ENCODE measurements at regions not wholly inside any gene's neighbourhood (a gene's known extent, or its start where the extent isn't known, plus 50 kb on each side); places are given as distances from the start of the nearest gene placed in this dataset.

GRCh38 chr1:216921866-216922265, 198.6 kb upstream of the ESRRG start:
- intact Hi-C loops (cut with micrococcal nuclease), result no loop called here
- Mint-ChIP-seq H3K36me3 (ENCODE audit: low read depth) (no peaks in the 10 kb centered on the region), H3K27ac (no peak overlapping the region), H3K9me3 (no peaks in the 10 kb centered on the region), H3K4me3 (no peak overlapping the region), H3K4me1 (ENCODE audit: low read depth) (no peaks in the 10 kb centered on the region), H3K27me3 (ENCODE audit: low read depth) (no peaks in the 10 kb centered on the region)
- DNase-seq, result no peak
- CTCF ChIA-PET, result no interaction called here

DNA sequence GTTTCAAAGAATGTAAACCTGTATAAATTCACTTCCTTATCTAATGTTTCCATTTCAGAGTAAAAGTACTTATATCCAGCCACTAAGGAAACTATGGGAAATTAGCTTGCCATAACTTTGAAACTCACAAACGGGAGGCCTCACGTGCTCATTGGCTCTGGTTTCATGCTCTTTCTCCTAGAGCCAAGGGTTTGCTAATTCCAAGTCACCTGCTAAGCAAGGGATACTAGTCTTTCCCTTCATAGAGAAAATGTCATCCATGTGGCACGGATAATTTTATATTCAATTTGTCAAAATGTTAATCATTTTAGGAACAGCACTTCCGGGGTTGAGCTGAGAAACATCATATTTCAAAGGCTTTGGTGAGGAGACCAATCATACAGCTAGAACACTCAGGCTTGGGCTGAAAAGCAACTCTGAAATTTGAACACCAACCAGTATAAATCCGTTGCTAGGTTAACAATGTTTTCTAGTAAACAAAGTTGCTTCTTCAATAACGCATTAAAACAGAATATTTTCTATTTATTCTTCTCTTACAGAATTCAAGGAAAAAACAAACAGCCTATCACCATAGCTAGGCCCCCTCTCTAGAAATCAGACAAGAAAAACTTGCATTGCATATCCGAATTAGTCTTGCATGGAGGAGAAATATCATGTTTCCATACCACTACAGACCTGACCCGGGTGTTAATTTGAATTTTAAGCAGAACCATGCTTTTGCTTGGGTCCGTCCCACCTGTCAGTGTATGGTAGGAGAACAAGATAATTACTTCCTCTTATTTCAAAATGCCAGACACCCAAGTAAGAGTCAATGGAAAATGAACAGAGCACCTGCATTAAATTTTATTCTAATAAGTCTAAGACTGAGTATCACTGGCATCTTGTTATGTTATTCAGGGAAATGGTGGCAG, 196.1 kb upstream of the ESRRG start:
- no peaks in the 10 kb centered on the region for H3K36me3 Mint-ChIP-seq (ENCODE audit: low read depth)
- H3K9me3 Mint-ChIP-seq, result peaks cover 3% of the 10 kb centered on the region
- H3K27ac Mint-ChIP-seq, result no peak overlapping the region
- DNase-seq, result no peak
- CTCF ChIA-PET, result no interaction called here
- no peaks in the 10 kb centered on the region for H3K27me3 Mint-ChIP-seq (ENCODE audit: low read depth)
- H3K4me1 Mint-ChIP-seq (ENCODE audit: low read depth), result no peaks in the 10 kb centered on the region
- intact Hi-C loops (cut with micrococcal nuclease), result no loop called here
- no peak overlapping the region for H3K4me3 Mint-ChIP-seq

DNA sequence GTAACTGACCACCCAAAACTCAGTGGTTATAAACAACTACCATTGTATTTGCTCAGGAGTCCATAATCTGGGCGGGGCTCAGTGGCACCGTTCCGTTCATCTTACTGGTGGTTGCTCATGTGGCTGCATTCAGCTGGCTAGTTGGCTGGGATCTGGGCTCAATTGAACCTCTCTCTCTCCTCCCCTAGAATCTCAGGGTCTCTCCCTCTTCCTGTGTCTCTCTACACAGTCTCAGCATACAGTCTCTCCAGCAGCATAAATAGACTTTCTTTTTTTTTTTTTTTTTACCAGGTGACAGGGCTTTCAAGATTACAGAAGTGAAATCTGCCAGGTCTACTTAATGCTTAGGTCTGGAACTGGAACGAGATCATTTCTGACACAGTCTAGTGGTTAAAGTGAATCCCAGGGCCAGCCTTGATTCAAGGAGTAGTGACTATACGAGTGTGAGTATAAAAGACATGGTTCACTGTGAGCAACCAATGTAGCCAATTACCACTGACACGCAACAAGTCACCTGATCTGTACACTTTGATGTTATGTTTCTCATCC, 193.7 kb upstream of the ESRRG start:
- Mint-ChIP-seq H3K4me3 (no peak overlapping the region), H3K9me3 (peaks cover 3% of the 10 kb centered on the region), H3K27me3 (ENCODE audit: low read depth) (no peaks in the 10 kb centered on the region), H3K4me1 (ENCODE audit: low read depth) (no peaks in the 10 kb centered on the region), H3K27ac (no peak overlapping the region), H3K36me3 (ENCODE audit: low read depth) (no peaks in the 10 kb centered on the region)
- no peak for DNase-seq
- intact Hi-C loops (cut with micrococcal nuclease), result no loop called here
- CTCF ChIA-PET, result no interaction called here

DNA sequence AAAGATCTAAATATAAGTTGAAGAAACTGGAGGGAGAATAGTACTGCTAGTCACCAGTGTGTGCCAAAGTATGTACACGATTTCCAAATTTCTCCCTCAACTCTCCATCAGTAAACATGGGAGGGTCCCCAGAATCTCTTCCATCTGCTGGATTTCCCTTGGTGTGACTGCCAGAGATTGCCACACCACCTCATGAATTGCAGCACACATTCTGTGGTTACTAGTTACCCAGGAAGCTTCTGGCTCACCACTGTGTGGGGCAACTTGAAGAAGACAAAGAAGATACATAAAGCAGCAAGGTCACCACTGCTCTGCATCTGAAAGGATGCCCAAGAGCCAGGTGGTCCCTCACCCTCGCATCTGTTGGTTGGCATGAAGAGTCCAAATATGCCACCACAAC, 191.7 kb upstream of the ESRRG start:
- H3K4me3 Mint-ChIP-seq, result no peak overlapping the region
- intact Hi-C loops (cut with micrococcal nuclease), result no loop called here

DNA sequence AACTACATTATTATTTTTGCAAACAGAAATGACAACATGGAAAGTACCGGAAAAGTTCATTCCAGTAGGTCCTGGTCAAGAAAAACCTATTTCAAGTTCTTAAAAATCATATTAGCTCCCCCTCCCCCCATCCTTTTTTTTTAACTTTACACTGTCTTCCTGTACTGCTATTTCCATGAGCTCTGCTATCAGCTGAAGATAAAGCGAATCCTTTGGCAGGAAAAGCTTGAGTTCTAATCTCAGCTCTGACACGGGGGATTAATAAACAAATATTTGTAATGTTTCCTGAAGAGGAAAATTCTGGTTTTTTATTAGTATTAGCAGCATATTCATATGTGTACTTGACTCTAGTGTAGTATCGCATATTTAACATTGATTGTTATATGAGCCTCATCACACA, 190.7 kb upstream of the ESRRG start:
- intact Hi-C loops (cut with micrococcal nuclease), result no loop called here
- no peaks in the 10 kb centered on the region for H3K4me1 Mint-ChIP-seq (ENCODE audit: low read depth)
- peaks cover 3% of the 10 kb centered on the region for H3K9me3 Mint-ChIP-seq
- no peaks in the 10 kb centered on the region for H3K36me3 Mint-ChIP-seq (ENCODE audit: low read depth)
- no peaks in the 10 kb centered on the region for H3K27me3 Mint-ChIP-seq (ENCODE audit: low read depth)
- CTCF ChIA-PET, result no interaction called here
- no peak for DNase-seq
- no peak overlapping the region for H3K4me3 Mint-ChIP-seq
- H3K27ac Mint-ChIP-seq, result no peak overlapping the region

More for the DNA sequence above, 191.7 kb upstream of the ESRRG start:
- no peak for DNase-seq
- Mint-ChIP-seq H3K27ac (no peak overlapping the region), H3K36me3 (ENCODE audit: low read depth) (no peaks in the 10 kb centered on the region), H3K9me3 (peaks cover 3% of the 10 kb centered on the region), H3K4me1 (ENCODE audit: low read depth) (no peaks in the 10 kb centered on the region), H3K27me3 (ENCODE audit: low read depth) (no peaks in the 10 kb centered on the region)
- CTCF ChIA-PET, result no interaction called here

DNA sequence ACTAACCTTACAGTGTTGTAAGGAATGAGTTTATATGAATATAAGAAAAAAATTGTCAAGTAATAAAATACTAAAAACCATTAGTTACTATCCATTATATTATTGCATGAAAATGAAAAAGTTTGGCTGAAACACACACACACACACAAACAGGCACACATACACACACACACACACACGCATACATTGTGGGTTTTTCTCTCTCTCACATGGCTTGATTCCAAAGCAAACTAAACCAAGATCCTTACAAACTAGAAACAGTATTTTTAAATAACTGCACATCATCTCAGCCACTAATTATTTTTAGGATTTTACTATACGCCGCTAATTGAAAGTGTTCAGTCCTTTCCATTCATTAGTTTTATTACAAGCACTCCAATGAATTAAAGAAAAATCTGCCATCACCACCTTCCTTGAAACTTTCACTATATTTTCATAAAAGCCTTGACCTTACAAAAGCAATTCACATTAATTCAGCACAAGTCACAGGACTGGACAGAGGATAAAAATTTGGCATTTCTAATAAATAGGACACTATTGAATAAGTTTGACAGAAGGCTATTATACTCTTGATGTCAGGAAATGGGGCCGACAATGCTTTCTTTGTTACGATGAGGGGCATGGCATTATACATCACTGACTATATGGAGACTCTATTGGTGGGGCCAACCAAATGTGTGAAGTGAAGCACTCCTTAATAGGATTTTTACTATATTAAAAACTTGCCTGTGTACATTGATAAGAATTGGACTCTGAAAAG, 187.0 kb upstream of the ESRRG start:
- Mint-ChIP-seq H3K27ac (no peak overlapping the region), H3K4me1 (ENCODE audit: low read depth) (no peaks in the 10 kb centered on the region), H3K4me3 (no peak overlapping the region), H3K9me3 (no peaks in the 10 kb centered on the region), H3K36me3 (ENCODE audit: low read depth) (no peaks in the 10 kb centered on the region), H3K27me3 (ENCODE audit: low read depth) (no peaks in the 10 kb centered on the region)
- intact Hi-C loops (cut with micrococcal nuclease), result no loop called here
- CTCF ChIA-PET, result no interaction called here
- no peak for DNase-seq

DNA sequence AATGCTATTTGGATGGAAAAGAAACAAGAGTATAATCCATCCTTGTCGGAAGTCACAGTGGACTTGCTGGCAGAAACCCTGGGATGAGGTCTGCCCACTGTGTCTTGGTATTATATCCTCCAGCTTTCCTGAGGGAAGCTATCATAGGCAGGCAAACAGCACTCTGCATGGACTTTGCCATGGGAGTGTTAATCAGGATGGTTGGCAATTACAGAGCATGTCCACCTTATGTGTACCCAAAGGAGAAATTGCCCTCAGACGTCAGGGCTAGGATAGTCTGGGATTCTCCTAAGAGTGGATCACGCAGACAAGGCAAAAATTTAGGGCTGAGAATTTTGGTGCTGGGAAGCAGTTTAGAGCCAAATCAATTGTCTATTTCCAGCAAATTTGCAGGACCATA, 184.9 kb upstream of the ESRRG start:
- Mint-ChIP-seq H3K27me3 (ENCODE audit: low read depth) (no peaks in the 10 kb centered on the region), H3K36me3 (ENCODE audit: low read depth) (no peaks in the 10 kb centered on the region), H3K27ac (no peak overlapping the region), H3K4me3 (no peak overlapping the region), H3K9me3 (peaks cover 3% of the 10 kb centered on the region), H3K4me1 (ENCODE audit: low read depth) (no peaks in the 10 kb centered on the region)
- intact Hi-C loops (cut with micrococcal nuclease), result no loop called here
- no peak for DNase-seq
- CTCF ChIA-PET, result no interaction called here

DNA sequence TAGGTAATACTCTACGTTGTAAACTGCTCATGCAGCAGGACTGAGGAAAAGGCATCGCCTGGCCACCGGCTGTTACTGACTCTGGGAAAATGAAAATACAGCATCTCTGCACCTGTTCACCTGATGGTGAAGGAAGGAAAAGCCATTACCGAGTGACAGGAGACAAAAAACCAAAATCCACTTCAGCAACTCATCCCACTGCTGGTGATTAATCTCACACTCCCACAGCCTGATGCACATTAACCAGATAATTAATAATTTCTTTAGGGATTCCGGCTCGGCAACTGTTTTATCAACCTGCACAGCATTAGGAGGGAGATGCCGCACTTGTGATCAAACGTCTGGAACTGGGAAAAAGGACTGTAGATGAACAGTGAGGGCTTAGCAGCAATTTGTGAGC, 183.9 kb upstream of the ESRRG start:
- intact Hi-C loops (cut with micrococcal nuclease), result no loop called here
- Mint-ChIP-seq H3K9me3 (peaks cover 3% of the 10 kb centered on the region), H3K27ac (no peak overlapping the region), H3K36me3 (ENCODE audit: low read depth) (no peaks in the 10 kb centered on the region), H3K4me3 (no peak overlapping the region), H3K27me3 (ENCODE audit: low read depth) (no peaks in the 10 kb centered on the region), H3K4me1 (ENCODE audit: low read depth) (no peaks in the 10 kb centered on the region)
- no peak for DNase-seq
- CTCF ChIA-PET, result no interaction called here

GRCh38 chr1:216905781-216906180, 182.6 kb upstream of the ESRRG start:
- H3K27me3 Mint-ChIP-seq (ENCODE audit: low read depth), result no peaks in the 10 kb centered on the region
- peaks cover 3% of the 10 kb centered on the region for H3K9me3 Mint-ChIP-seq
- no peaks in the 10 kb centered on the region for H3K4me1 Mint-ChIP-seq (ENCODE audit: low read depth)
- DNase-seq, result no peak
- CTCF ChIA-PET, result no interaction called here
- no peak overlapping the region for H3K4me3 Mint-ChIP-seq
- intact Hi-C loops (cut with micrococcal nuclease), result no loop called here
- no peak overlapping the region for H3K27ac Mint-ChIP-seq
- no peaks in the 10 kb centered on the region for H3K36me3 Mint-ChIP-seq (ENCODE audit: low read depth)

DNA sequence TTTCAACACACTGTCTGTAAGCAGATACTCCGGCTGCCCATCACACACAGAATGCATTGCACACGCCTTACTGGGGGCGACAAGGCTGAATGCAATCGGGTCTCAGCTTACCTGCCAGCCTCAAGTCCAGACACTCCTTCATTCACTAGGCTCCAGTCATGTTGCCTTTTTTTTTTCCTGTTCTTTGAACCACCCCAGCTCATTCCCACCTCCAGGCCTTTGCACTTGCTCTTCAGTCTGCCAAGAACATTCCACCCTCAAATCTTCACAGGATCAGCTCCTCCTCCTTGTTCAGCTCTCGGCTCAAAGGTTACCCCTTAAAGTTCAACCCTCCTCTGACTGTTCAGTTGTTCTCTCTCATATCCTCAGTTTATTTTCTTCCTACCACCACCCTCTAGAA, 181.9 kb upstream of the ESRRG start:
- CTCF ChIA-PET, result no interaction called here
- Mint-ChIP-seq H3K27ac (no peak overlapping the region), H3K4me3 (no peak overlapping the region), H3K36me3 (ENCODE audit: low read depth) (no peaks in the 10 kb centered on the region), H3K27me3 (ENCODE audit: low read depth) (no peaks in the 10 kb centered on the region), H3K4me1 (ENCODE audit: low read depth) (no peaks in the 10 kb centered on the region), H3K9me3 (peaks cover 3% of the 10 kb centered on the region)
- intact Hi-C loops (cut with micrococcal nuclease), result no loop called here
- DNase-seq, result no peak

GRCh38 chr1:216904471-216904870, 181.2 kb upstream of the ESRRG start:
- CTCF ChIA-PET, result no interaction called here
- Mint-ChIP-seq H3K4me3 (no peak overlapping the region), H3K36me3 (ENCODE audit: low read depth) (no peaks in the 10 kb centered on the region), H3K27ac (no peak overlapping the region), H3K27me3 (ENCODE audit: low read depth) (no peaks in the 10 kb centered on the region), H3K9me3 (peaks cover 3% of the 10 kb centered on the region), H3K4me1 (ENCODE audit: low read depth) (no peaks in the 10 kb centered on the region)
- intact Hi-C loops (cut with micrococcal nuclease), result no loop called here
- no peak for DNase-seq

- H3K27ac Mint-ChIP-seq, result no peak overlapping the region
- no peaks in the 10 kb centered on the region for H3K36me3 Mint-ChIP-seq (ENCODE audit: low read depth)
- intact Hi-C loops (cut with micrococcal nuclease), result no loop called here
- DNase-seq, result no peak
- no peak overlapping the region for H3K4me3 Mint-ChIP-seq
- CTCF ChIA-PET, result no interaction called here
- peaks cover 3% of the 10 kb centered on the region for H3K9me3 Mint-ChIP-seq
- H3K27me3 Mint-ChIP-seq (ENCODE audit: low read depth), result no peaks in the 10 kb centered on the region
- H3K4me1 Mint-ChIP-seq (ENCODE audit: low read depth), result no peaks in the 10 kb centered on the region
Observed at GRCh38 chr1:216903382-216903740, 180.1 kb upstream of the ESRRG start.
